Colonic mucosa (tissue), 4 donors: ENCODE measurements at regions not wholly inside any gene's neighbourhood (a gene's known extent, or its start where the extent isn't known, plus 50 kb on each side); places are given as distances from the start of the nearest gene placed in this dataset.

Experiments used
- DNase-seq: peaks from one replicate; pipeline ENCODE4 v3.0.0-alpha.2; 2020
- H3K27ac ChIP-seq: fragments of 200-600 bp; one replicate; pipeline ENCODE4 v1.8.0; 2021
- H3K27me3 ChIP-seq: fragments of 200-600 bp; one replicate; pipeline ENCODE4 v1.8.0; 2021
- H3K36me3 ChIP-seq: fragments of 200-600 bp; one replicate; pipeline ENCODE4 v1.8.0; 2021
- H3K4me1 ChIP-seq: fragments of 200-600 bp; one replicate; pipeline ENCODE4 v1.8.0; 2021; ENCODE audit warnings: mild to moderate bottlenecking
- H3K4me3 ChIP-seq: fragments of 200-600 bp; one replicate; pipeline ENCODE4 v1.8.0; 2021
- H3K9ac ChIP-seq, 2 donors: one replicate each; pipeline ENCODE4 v1.7.0; 2013; ENCODE audit warnings: control low read depth in 2 of 2, low read depth in 2 of 2, low read length in 2 of 2
- H3K9me3 ChIP-seq: fragments of 200-600 bp; one replicate; pipeline ENCODE4 v1.8.0; 2021
- intact Hi-C: fragments of 100-400 bp; cut with DNase I; formaldehyde crosslinking; loops from one replicate; pipeline ENCODE4 v1.14.1; 2022
- TF ChIP-seq, protein P1 (sequence below): fragments of 200-600 bp; IDR thresholded peaks from one replicate; pipeline ENCODE4 v1.8.0; 2022; ENCODE audit warnings: antibody characterized with exemption, mild to moderate bottlenecking
- donor health status: healthy.
- donor health status: DM: no; HTN: no; CAD: no.
- donor health status: DM: no; HTN: no; CAD: no.

DNA sequence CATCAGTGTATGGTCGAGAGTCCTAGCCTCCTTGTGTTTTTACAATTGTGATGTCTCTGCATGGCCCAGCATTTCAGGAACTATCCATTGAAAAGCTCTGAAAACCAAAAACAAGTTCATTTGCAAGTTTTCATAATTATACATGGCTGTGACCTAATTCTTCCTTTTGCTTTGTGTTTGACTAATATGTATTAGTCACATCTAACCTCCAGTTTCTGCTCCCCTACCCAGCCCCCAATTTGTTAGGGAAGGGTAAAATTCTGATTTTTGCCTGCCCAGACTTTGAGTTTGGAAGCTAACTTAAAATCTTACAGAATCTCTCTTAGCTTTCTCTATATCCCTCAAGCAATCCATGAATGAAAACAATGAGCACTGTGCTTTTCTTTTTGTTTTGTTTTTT, 128.2 kb upstream of the SEMA6A start:
- Histone ChIP-seq H3K4me3 (no peak overlapping the region), H3K36me3 (no peaks in the 10 kb centered on the region), H3K9ac (no peak overlapping the region), H3K27ac (no peak overlapping the region), H3K9me3 (no peaks in the 10 kb centered on the region), H3K4me1 (no peaks in the 10 kb centered on the region), H3K27me3 (no peaks in the 10 kb centered on the region)
- TF ChIP-seq, protein P1, sequence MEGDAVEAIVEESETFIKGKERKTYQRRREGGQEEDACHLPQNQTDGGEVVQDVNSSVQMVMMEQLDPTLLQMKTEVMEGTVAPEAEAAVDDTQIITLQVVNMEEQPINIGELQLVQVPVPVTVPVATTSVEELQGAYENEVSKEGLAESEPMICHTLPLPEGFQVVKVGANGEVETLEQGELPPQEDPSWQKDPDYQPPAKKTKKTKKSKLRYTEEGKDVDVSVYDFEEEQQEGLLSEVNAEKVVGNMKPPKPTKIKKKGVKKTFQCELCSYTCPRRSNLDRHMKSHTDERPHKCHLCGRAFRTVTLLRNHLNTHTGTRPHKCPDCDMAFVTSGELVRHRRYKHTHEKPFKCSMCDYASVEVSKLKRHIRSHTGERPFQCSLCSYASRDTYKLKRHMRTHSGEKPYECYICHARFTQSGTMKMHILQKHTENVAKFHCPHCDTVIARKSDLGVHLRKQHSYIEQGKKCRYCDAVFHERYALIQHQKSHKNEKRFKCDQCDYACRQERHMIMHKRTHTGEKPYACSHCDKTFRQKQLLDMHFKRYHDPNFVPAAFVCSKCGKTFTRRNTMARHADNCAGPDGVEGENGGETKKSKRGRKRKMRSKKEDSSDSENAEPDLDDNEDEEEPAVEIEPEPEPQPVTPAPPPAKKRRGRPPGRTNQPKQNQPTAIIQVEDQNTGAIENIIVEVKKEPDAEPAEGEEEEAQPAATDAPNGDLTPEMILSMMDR = no peak
- DNase-seq = no peak
- intact Hi-C loops = no loop called here

DNA sequence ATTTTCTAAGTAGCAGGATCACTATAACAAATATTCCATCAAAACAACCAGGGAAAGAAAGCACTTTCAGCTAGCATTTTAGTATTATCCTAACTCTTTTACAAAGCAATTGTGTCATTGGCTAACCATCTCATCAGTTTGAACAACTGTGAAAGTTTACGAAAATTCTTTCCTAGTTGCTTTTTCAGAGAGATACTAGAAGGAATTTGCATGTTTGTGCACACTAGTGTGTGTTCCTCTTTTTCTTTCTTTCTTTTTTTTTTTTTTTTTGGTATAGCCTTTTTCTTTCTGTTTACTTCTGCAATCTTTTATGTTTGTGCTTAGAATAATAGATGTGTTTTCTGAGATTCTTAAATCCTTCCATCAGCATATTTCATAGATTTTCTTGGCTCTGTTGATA, 124.7 kb upstream of the SEMA6A start:
- DNase-seq = no peak
- H3K36me3 ChIP-seq = no peaks in the 10 kb centered on the region
- TF ChIP-seq, protein P1 = no peak
- no peaks in the 10 kb centered on the region for H3K4me1 ChIP-seq
- no peak overlapping the region for H3K27ac ChIP-seq
- H3K4me3 ChIP-seq = no peak overlapping the region
- H3K9me3 ChIP-seq = no peaks in the 10 kb centered on the region
- no peak overlapping the region for H3K9ac ChIP-seq
- intact Hi-C loops = no loop called here
- no peaks in the 10 kb centered on the region for H3K27me3 ChIP-seq

DNA sequence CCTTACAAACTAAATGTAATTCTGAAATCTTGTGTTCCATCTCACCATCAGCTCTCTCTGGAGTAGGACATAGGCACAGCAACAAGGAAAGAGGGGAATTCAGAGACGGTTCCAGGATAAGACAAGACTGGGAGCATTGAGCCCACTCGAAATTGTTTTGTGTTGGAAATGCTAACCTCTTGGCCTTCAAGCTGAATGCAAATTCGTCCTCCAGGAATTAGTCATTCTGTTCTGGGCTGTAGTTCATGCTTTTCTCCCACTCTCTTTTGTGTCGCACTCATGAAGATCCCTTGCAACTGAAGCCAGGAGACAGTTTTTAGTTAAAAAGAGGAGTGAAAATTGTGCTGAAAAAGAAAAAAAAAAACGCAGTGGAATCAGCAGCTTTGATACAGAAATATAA, 121.7 kb upstream of the SEMA6A start:
- no peaks in the 10 kb centered on the region for H3K9me3 ChIP-seq
- H3K27me3 ChIP-seq = no peaks in the 10 kb centered on the region
- H3K4me1 ChIP-seq = no peaks in the 10 kb centered on the region
- intact Hi-C loops = no loop called here
- TF ChIP-seq, protein P1 = no peak
- H3K36me3 ChIP-seq = no peaks in the 10 kb centered on the region
- DNase-seq = no peak
- H3K27ac ChIP-seq = no peak overlapping the region
- H3K4me3 ChIP-seq = no peak overlapping the region
- H3K9ac ChIP-seq = no peak overlapping the region

DNA sequence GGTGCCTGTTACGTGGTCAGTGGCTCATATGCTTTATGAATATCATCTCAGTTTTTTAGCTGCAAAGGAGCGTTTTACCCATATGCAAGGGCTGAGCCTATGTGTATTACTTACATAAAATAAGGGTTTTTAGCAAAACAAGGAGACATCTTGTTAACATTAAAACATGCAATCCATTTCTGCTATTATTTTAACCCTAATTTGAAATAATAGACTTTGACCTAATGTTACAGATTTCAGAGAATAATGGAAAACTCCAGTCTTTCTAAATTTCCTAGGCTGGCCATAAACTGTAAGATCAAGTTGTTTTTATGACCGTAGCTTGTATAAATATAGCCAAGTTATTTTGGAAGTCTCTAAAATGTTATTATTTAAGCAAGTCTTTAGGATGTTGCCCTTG, 121.1 kb upstream of the SEMA6A start:
- Histone ChIP-seq H3K27me3 (no peaks in the 10 kb centered on the region), H3K36me3 (no peaks in the 10 kb centered on the region), H3K4me3 (no peak overlapping the region), H3K27ac (no peak overlapping the region), H3K9me3 (no peaks in the 10 kb centered on the region), H3K9ac (no peak overlapping the region), H3K4me1 (no peaks in the 10 kb centered on the region)
- no peak for DNase-seq
- TF ChIP-seq, protein P1 = no peak
- intact Hi-C loops = no loop called here

DNA sequence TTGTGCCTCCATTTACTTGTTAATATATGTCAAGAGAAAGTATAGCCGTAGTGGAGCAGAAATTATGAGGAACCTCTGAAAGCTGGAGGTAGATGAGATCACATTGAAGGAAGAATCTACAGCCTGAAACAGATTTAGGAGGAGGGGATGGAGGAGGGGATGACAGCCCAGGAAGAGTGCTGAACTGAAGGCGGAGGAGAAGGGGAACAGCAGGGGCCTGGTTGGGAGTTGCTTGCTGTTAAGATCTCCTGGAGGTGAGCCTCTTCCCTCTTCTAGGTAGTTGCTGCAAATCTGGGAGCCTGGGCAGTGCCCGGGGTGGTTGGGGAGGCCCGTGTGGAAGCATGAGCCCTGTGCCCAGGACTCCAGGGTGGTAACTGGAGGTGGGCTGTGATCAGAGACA, 111.8 kb upstream of the SEMA6A start:
- no peak overlapping the region for H3K4me3 ChIP-seq
- no peaks in the 10 kb centered on the region for H3K9me3 ChIP-seq
- H3K4me1 ChIP-seq = no peaks in the 10 kb centered on the region
- H3K27me3 ChIP-seq = no peaks in the 10 kb centered on the region
- DNase-seq = no peak
- H3K9ac ChIP-seq = no peak overlapping the region
- H3K36me3 ChIP-seq = no peaks in the 10 kb centered on the region
- TF ChIP-seq, protein P1 = no peak
- intact Hi-C loops = no loop called here
- H3K27ac ChIP-seq = no peak overlapping the region

DNA sequence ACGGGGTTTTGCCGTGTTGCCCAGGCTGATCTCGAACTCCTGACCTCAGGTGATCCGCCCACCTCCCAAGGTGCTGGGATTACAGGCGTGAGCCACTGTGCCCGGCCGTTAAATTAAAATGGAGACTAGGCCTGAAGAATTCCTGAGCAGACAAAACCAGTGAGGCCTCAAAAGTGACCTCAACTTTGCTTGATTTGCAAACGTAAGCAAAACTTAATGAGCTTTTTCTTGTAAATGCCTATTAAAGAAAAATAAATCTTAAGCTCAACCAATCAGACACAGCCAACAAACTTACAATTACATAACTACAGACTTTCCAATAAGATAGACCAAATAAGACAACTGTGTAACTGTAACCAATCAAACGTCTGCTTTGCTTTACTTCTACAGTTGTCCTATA, 111.3 kb upstream of the SEMA6A start:
- intact Hi-C loops = no loop called here
- Histone ChIP-seq H3K9me3 (no peaks in the 10 kb centered on the region), H3K9ac (no peak overlapping the region), H3K4me3 (no peak overlapping the region), H3K4me1 (no peaks in the 10 kb centered on the region), H3K27me3 (no peaks in the 10 kb centered on the region), H3K36me3 (no peaks in the 10 kb centered on the region), H3K27ac (no peak overlapping the region)
- TF ChIP-seq, protein P1 = no peak
- DNase-seq = no peak
